Left renal pelvis (tissue), 4 donors: ENCODE measurements at regions not wholly inside any gene's neighbourhood (a gene's known extent, or its start where the extent isn't known, plus 50 kb on each side); places are given as distances from the start of the nearest gene placed in this dataset.

Source experiments
- DNase-seq, 4 donors: peaks; one replicate each; pipeline ENCODE4 v3.0.0-alpha.2; 2013; ENCODE audit warnings: low read depth in 4 of 4, low spot score in 3 of 4

GRCh38 chr20:48287552-48288170 is 502.4 kb upstream of the SULF2 start:
- no peak for DNase-seq

- no peak for DNase-seq
Observed at GRCh38 chr20:48287021-48287494, 501.8 kb upstream of the SULF2 start.

- DNase-seq: no peak
Observed at GRCh38 chr20:48286601-48287000, 501.3 kb upstream of the SULF2 start.

- no peak for DNase-seq
Observed at GRCh38 chr20:48285656-48286055, 500.4 kb upstream of the SULF2 start.

GRCh38 chr20:48284837-48285236 is 499.6 kb upstream of the SULF2 start:
- no peak for DNase-seq

- DNase-seq: no peak
Observed at GRCh38 chr20:48284315-48284714, 499.0 kb upstream of the SULF2 start.

- no peak for DNase-seq
Observed at GRCh38 chr20:48283470-48284110, 498.3 kb upstream of the SULF2 start.

- DNase-seq: no peak
Observed at GRCh38 chr20:48282591-48283228, 497.4 kb upstream of the SULF2 start.

- no peak for DNase-seq
Observed at GRCh38 chr20:48281501-48281900, 496.2 kb upstream of the SULF2 start.

- no peak for DNase-seq
Observed at GRCh38 chr20:48278961-48279481, 493.7 kb upstream of the SULF2 start.

DNA sequence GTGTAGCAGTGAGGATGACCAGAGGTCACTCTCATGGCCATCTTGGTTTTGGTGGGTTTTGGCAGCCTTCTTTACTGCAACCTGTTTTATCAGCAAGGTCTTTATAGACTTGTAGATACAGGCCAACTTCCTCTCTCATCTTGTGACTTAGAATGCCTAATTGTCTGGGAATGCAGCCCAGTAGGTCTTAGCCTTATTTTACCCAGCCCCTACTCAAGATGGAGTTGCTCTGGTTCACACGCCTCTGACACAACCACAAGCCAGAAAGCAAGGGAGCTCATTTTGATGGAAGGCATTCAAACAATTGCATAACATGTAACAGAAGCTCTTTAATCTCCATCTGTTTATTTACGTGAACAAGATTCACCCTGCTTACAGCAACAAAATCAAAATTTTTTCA is 492.0 kb upstream of the SULF2 start:
- no peak for DNase-seq

- DNase-seq: no peak
Observed at GRCh38 chr20:48276021-48276342, 490.7 kb upstream of the SULF2 start.

DNA sequence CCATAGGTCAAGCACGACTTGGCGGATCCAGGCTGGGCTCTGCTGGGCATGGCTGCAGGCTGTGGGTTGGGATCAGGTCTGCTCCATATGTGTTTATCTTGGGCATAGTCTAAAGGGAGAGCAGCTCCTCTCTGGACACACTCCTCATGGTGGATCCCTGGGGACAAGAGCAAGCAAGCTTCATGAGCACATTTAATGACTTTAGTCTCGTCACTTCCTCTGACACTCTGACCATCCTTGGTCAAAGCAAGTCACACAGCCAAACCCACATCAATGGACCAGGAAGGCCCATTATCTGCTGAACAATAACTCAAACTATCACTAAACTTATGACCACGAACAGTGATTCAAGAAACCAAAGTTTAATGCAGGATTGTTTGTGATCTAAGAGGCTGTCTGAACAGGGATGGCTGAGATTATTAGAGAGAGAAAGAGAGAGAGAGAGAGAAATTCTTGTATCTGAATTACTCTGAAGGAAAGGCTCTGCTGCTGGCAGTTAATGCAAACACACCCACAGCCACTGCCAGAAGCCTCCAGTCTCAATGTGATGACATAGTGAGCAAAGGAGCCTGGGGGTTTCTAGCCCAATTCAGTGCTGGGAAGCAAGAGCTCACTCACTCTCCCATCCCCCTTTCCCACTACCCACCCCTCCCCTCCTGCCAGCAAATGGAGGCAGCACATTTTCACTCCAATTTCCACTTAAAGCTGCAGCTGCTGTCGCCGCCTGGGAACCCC is 490.2 kb upstream of the SULF2 start:
- no peak for DNase-seq

DNA sequence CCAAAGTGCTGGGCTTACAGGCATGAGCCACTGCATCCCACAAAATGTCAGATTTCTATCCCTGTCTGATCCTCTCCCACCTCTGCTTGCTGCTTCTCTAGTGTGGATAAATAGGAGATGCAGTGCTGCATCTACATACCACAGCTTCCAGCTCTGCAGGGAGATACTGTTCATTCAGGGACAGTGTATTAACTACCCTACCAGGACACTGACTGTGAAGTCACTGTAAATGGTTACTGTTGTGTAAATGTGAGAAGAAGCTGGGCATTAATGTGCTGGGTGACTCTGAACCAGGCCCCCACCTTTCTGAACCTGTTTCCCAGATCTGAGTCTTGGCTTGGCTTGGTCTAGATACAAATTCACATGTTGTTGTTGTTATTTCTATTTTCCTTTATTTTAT is 488.6 kb upstream of the SULF2 start:
- no peak for DNase-seq

GRCh38 chr20:48270885-48271284 is 485.6 kb upstream of the SULF2 start:
- no peak for DNase-seq

- DNase-seq: no peak
Observed at GRCh38 chr20:48267860-48268633, 482.8 kb upstream of the SULF2 start.

DNA sequence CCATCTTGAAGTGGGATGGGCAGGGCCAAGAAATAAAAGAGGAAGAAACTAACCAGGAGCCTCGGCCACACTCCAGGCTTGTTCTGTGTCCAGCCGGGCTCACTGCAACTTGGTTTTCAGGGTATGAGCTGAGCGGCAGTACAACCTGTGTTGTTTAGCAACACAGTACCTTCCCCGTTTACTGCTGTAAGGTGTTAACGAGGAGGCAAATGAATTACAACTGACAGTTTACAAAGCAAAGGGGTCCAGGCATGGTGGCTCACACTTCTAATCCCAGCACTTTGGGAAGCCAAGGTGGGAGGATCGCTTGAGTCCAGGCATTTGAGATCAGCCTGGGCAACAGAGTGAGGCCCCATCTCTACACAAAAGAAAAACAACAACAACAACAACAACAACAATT is 481.3 kb upstream of the SULF2 start:
- no peak for DNase-seq

DNA sequence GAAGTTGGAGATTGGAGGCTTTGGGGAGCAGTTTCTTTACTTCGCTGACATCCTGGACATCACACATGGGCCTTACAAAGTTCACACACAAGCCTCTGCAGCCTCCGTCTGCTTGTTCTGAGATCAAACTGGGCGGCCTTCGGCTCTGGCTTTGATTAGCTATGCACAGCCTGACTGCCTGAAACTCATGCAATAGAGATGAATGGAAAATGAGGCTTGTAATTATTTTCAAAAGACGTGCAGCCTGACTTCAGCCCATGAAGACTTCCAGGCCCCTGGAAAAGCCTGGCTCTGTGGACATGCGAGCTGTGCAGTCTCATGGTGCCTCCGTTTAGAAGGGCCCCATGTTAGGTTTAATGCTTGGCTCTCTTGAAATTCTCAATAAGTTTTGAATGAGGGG is 480.5 kb upstream of the SULF2 start:
- DNase-seq: no peak

GRCh38 chr20:48262955-48263354 is 477.7 kb upstream of the SULF2 start:
- no peak for DNase-seq

GRCh38 chr20:48262466-48262865 is 477.2 kb upstream of the SULF2 start:
- DNase-seq: no peak
